ENCODE measurements at regions not wholly inside any gene's neighbourhood (a gene's known extent, or its start where the extent isn't known, plus 50 kb on each side); places are given as distances from the start of the nearest gene placed in this dataset.
"Not testable (repeated sequence)": the region's sequence is repeated elsewhere in the genome, so short reads cannot be mapped to it uniquely, and the experiment has no call there.

DNA sequence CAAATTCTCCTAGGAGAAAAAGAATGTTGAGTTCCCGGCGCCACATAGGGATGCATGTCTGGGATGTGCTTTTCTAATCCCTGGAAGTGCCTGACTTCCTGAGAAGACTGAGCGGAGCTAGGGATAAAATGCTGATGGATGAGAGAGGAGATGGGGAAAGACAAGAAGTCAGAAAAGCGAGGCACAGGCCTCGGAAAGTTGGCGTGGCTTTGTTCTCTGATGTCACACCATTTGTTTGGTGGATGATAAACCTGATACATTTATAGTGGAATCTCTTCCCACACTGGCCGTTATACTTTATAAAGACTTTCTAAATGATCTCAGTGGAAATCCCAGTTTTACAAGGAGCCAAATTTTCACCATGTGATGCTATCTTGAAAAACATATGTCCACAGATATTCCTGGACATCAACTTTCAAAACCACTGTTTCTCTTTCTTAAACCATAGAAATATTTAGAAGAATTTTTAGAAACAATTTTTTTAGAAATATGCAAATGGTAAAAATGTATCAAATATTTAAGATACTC, 188.8 kb upstream of the SVIL start:
- DNase-seq = no peak

DNA sequence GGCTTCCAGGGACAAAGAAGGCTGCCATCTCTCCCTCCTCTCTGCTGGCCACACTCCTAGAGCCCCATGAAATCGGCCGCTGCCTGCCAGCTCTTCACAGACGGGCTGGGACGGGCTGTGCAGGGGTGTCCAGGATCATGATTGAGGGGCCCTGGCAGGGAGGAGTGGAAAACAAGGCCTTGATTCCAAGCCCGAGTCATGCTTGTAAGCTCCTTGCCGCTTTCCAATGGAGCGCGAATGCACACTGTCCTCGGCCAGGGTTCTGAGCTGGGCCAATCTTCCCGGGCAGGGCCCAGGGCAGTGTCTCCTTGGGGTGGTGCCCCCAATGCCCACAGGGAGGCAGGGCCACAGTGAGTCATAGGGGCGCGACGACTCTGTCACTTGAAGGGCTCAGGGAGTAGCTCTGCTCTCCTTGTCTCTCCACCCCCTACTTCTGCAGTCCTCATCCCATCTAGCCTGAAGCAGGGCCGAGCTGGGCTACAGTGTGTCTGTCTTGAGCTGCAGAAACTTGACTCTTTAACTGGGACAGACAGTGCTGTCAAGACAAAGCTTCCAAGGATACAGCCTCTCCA, 186.2 kb upstream of the SVIL start:
- no peak for DNase-seq

DNA sequence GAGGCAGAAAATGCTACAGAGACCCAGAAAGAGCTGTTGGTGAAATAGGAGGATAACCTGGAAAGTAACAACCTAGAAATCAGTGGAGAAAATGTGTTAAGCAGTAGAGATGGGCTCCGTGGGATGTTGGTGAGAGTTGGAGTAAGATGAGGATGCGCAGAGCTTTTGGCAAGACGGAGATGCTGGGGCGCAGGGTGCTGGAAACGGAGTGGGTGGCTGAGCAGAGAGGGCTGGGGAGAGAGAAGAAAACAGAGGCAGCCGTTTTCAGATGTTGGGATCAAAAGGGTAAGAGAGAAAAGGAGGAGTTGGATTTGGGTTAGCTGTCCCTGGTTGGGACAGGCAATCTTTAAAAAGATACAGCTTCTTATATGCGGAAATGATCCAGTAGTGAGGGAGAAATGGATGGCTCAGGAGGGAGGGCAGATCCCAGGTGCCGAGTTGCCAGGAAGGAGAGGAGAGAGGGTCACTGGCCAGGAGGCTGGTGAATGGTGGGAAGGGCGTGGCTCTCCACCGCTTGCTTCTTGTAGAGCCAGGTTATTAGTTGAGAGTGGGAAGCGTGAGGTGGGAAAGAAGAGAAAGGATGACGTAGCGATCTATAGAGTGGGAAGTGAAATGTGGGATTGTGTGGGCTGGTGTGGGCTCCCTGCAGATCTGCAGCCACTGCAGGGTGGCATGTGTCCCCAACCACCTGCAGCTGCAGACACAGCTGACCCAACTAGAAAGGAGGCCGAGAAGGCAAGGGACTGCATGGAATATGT, 182.2 kb upstream of the SVIL start:
- no peak for DNase-seq

DNA sequence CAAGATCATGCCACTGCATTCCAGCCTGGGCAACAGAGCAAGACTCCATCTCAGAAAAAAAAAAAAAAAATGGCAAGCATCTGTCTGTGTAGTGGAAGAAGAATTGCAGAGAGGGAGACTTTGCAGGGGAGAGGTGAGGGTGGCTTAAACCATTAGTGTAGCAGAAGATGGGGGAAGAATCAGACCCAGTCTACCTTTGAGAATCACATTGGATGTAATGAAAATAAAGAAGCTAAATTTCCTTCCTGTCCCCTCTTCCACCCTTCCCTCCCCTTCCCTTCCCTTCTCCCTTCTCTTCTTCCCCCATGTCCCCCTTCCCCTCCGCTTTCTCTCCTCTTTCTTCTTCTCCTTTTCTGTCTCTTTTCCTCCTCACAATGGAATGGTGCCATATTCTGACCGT, 180.8 kb upstream of the SVIL start:
- DNase-seq = no peak

DNA sequence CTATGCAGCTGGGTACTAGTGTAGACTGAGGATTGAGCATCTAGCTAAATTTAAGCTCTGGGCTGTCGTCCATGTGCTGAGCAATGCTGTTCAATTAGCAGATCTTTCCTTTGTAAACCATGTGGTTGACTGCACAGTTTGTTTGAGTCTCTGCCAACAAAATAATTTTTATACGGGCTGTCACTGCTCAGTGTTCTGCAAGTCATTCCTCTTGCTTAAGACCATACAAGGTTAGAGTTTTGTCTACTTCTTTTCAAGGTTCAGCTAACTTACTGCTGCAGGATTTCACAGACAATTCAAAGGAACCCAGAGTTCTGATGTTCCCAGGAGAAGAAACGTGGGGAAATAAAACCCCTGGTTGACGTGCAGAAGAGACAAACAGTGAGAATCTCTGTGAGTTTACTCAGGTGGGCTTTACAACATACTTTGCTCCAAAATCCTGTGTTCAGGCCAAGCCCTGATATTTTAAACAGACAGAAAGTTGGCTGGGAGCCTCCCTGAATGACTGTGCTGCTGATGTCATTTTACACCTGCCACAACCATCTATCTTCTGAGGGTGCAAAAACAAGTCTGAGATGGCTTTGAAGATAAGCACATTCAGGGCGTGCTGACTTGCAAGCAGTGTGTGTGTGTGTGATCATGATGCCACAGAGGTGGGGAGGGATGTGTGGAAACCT, 177.1 kb upstream of the SVIL start:
- DNase-seq = peak in 1 of 5 donors; percentile 63

DNA sequence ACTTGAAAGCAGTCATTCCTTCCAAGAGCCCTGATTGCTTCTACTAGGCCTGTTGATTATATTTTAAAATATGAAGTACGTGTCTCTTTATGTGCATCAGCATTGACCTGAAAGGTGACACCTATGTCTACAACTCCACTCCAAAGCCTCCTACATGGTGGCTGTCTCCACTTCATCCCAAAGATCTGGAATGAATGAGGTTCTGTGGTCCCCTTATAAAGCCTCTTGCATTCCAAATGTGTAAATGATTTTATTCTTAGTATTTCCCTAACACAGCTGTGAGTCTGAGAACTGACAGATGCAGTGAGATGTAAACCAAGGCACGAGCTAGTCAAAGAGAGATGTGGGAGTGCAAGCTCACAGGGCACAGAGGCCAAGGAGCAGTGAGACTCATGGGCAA, 176.0 kb upstream of the SVIL start:
- no peak for DNase-seq

DNA sequence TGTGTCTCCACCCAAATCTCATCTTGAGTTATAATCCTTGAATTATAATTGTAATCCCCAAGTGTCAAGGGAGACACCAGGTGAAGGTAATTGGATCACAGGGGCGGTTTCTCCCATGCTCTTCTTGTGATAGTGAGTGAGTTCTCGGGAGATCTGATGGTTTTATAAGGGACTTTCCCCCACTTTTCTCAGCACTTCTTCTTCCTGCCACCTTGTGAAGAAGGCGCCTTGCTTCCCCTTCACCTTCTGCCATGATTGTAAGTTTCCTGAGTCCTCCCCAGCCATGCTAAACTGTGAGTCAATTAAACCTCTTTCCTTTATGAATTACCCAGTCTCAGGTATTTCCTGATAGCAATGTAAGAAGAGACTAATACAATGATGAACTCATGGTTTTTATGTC, 175.5 kb upstream of the SVIL start:
- DNase-seq = not testable (repeated sequence)

DNA sequence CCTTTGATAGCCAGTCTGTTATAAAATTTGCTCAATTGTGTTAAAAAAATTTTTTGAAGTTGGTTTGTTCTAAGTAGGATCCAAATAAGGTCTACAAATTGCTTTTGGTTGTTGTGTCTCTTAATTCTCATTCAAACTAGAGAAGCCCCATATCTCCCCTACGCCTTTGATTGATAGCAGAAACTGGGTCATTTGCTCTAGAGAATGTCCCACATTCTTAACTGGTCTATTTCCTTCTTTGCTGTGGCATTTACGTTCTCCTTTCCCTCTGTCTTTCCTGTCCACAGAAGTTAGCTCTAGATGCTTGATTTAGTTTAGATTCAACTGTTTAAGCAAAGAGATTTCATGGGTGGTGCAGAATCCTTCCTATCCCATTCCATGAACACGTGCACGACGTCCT, 174.6 kb upstream of the SVIL start:
- no peak for DNase-seq

DNA sequence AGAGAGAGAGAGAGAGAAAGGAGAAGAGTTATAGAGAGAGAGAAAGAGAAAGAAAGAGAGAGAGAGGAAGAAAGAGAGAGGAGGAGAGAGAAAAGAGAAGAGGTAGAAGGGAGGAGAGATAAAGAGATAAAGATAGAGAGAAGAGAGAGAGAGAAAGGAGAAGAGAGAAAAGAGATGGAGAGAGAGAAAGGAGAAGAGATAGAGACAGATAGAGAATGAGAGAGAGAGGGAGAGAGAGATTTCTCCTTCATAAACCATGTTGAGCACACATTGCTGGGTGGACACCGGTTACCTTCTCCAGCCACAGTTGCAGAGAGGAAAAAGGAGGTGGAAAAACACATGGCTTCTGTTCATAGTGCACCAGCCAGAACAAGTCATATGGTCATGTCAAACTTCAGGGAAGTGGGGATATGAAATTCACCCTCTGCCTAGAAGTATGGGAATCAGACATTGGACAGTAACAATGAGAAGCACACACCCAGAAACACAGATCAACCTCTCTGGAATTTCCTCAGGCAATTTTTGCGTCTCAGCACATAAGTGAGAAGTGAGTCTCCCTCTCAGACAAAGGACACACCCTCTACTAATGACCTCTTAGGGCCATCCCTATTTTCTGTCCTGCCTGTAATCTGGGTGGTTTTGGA, 172.5 kb upstream of the SVIL start:
- DNase-seq = no peak

DNA sequence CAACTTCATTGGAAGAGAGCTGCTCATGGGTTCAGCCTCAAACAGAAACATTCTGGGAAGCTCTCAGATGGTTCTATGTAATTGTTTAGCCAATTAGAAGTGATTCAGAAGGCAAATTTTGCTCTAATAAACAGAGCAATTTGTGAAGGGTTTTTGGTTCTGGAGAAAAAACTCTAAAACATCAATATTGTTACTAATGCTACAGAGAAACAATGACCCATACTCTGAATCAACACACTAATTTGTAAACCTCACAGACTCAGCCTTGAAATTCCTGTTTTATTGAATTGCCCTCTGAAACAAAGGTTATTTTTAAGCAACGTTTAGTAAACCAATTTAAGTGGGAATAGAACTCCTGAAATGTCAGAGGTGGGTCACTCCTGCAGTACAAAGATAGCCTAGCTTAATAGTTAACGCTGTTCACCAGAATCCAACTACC, 171.6 kb upstream of the SVIL start:
- DNase-seq = no peak

DNA sequence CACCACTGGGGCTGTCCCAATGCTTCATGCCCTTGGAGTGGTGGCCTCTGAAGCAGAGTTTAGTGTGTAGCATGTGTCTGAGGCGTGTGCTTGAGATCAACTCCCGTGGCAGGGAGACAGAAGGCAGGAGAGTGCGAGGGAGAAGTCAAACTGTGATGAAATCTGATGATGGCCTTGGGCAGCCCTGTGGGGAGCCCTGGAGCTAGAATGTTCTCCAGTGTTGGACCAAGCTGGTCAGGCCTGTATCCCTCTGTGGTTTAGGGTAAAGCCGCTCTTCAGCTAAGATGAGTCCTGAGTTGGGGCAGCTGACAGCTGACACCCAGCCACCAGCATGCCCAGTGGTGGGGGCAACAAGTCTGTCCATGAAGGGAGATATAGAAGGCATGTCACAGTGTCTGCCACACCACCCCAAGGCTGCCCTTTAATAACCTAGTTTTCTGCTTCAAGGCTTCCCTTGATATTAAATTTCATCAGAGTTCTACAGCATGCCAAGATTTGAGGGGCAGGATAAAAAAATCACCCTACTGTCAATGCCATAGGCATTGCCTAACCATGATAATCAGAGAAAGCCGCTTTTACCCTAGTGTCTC, 170.5 kb upstream of the SVIL start:
- DNase-seq = no peak

DNA sequence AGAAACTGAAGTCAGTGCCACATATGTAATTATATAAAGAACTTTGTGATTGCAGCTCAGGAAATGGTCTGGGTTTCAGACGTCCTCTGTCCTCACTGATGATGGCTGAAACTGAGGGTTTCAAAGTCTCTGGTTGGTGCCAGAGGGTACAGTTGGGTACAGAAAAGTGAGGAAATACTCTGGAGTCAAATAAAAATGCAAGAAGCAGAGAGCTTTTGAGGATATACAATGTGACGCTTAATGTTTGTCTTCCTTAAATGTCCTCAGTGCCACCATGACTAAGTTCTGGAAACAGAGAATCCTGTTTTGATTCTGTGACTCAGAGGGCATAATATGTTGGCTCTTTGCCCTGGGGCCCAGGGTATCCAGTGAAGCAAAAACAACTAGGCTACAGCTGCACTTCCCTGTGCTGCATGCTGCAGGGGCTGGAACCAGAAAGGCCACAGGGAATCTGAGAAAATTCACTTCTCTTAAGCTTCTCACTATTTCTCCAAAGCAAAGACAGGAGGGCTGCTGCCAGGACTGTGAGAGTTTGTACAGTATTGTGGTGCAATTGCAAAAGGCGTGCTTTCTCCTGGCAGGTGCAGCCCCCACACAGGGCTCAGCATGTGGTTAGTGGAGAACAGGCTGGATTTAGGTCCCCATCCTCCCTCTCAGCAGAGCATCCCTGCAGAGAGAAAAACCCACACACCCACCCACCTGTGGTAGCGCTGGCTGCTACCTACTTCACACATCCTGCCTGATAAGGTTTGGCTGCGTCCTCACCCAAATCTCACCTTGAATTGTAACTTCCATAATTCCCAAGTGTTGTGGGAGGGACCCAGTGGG, 169.5 kb upstream of the SVIL start:
- peak in 1 of 5 donors; percentile 6 for DNase-seq

DNA sequence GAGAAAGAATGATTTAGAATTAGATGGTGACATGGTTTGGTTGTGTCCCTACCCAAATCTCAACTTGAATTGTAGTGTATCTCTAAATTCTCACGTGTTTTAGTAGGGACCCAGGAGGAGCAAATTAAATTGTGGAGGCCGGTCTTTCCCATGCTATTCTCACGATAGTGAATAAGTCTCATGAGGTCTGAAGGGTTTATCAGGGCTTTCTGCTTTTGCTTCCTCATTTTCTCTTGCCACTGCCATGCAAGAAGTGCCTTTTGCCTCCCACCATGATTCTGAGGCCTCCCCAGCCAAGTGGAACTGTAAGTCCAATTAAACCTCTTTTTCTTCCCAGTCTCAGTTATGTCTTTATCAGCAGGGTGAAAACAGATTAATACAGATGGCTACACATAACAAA, 167.4 kb upstream of the SVIL start:
- no peak for DNase-seq

DNA sequence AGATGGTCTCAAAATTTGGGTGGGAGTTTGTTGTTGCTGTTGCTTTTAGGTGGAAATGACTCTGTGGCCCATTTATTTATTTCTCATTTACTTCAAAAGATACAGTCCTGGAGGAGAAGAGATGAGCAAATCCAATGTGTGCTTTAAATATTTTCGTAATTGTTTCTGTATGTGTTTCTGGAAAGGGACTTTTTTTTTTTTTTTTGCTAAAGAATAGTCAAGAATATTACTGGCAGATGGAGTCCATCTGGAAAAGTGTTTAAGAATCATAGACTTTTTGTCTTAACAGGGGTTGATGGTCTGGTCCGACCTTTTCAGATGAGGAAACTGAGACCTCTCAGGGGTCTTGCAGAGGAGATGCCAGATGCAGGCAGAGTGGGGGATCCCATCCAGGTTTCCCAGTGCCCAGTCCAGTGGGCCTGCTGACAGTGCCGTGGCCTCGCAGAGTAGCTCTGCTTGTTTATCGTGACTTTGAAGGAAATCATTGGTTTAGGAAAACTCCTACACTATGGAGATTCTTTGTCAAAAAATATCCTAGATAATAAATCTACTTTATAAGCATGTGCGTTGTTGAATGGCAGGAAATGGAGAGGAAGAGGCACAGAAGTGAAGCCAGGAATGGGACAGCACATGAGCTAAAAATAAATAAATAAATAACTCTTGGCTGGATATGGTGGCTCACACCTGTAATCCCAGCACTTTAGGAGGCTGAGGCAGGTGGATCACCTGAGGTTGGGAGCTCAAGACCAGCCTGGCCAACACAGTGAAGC, 164.3 kb upstream of the SVIL start:
- no peak for DNase-seq

DNA sequence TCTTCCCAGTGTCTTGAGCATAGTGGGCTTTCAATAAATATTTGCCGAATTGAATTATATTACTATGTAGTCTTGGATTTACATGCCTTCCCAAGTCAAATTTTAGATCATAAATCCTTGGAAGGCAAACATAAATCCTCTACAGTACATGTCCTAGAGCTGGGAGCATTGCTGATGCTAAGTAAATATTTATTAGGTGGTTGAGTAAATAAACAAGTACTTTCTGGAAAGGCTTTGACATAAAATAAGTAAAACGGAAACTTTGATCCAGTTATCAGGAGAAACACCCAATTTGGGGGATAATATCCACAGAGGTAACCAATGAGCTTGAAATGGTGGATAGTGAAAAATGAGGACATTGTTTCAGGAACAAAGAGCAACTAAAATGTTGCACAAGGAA, 162.8 kb upstream of the SVIL start:
- DNase-seq = no peak

DNA sequence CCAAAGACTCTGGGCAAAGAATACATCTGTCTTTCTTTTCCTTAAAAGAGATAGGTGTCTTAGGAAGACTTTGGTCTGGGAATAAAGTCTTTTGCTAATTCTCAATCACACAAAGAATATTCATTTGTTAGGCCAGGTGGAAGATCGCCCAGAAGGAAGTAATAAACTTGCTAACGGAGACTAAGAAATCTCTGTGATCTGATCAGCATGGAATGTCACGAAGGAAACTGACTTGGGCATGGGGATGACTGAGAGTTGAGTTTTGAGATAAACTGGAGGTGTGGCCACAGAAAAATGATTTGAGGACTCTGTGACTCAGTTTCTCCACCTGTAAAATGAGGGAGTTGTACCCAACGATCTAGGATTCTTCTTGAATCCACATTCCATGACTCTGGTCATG, 161.1 kb upstream of the SVIL start:
- DNase-seq = no peak

DNA sequence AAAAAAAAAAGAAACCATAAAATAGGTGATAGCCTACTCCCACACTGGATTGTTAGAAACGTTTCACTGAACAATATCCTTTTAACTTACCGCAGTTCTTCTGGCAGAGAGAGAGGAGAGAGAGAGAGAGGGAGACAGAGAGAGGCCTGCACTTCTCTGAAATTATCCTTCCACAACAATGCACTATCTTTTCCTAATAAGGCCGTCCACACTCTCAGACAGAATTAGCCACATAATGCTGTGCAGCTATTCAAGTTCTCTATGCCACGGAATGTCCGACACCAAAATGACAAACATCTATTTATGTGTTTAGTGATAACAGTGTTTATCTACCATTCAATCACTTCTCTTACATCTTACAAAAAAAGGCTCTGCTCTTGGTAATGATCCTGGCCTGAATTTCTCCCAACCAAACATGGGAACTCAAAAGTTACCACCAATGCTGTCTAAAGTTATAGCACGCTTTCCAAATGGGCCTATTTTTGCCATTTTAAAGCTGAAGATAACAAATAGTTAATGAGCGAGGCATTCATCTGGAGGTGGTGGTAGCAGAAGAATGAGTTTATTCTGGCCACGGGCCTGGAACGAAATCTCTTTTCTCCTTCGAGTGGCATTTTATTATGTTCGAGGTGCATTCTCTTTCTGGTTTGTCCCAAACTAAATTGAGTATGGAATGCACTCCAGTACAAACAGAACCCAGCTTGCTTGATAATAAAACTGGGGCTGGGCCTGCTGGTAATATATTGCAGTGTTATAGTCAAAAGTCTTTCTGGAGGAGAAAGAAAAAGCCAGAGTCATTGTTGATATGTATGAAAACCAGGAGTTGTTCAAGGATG, 160.2 kb upstream of the SVIL start:
- no peak for DNase-seq

DNA sequence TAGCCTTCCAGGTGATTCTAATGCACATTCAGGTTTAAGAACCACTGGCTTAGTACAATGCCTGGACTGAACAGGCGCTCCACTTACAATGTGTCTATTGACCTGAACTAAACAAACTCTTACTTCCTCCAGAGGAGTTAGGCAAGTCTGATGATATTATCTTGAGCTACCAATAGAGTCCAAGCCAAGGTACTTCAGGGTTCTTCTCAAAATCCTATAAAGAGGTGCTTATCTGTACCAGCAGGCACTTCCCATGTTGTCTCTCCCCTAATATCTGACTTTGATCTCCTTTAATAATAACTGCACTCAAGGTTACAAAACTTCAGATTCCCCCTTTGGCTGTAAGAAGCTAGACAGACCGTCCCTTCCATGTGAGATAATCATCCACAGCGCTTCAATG, 157.0 kb upstream of the SVIL start:
- DNase-seq = no peak

DNA sequence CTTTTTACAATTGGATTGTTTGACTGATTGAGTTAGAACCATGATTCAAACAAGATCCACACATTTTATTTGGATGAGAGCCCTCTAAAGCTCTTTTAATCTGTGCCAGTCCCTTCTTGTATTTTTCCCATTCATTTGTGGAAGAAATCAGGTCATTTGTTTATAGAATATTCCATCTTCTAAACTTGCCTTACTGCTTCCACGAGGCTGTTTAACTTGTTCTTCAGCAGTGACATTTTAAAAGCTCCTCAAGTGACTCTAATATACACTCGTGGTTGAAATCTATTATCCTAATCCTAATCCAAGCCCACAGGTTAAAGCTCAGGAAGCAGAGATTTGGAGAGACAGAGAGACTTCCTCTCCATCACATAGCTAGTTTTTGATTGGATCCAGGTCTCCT, 155.4 kb upstream of the SVIL start:
- DNase-seq = no peak

DNA sequence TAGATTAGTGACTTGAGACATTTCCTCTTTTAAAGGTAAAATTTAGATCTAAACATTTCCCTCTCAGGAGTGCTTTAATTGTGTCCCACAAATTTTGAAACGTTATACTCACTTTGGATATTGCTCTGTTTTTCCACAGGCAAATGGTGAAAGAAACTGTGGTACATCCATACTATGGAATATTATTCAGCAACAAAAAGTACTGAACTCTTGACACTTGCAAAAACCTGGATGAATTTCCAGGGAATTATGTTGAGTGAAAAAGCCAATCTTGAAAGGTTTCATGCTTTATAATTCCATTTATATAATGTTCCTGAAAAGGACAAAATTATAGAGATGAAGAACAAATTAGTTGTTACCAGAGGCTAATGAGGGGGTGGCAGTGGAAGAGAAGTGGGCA, 153.3 kb upstream of the SVIL start:
- DNase-seq = no peak

All from T-helper 1 cell (primary cell).